ENCODE measurements at regions not wholly inside any gene's neighbourhood (a gene's known extent, or its start where the extent isn't known, plus 50 kb on each side); places are given as distances from the start of the nearest gene placed in this dataset.
"Not testable (repeated sequence)": the region's sequence is repeated elsewhere in the genome, so short reads cannot be mapped to it uniquely, and the experiment has no call there.

DNA sequence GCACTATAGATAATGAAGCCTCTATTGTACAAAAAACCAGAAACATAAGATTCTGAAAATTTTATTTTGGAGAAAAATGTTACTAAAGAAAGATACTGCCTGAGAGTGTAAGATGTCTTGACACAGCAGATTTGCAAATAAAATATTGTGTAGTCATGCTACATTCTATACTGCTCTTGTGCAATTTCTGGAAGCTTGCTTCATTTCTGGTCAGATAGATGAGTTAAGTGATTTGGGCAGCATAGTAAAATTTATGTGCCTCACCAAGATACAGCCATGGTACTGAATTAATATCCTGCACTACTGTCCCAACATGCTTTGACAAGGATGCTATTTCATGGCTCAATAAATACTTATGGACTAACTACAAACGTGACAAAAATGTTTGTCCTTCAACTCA lies 55.1 kb upstream of the STARD13 start:
- DNase-seq (ENCODE audit: insufficient read length, low spot score) (no peak), FAIRE-seq (no peak)

- FAIRE-seq, result no peak
- DNase-seq (ENCODE audit: insufficient read length, low spot score), result no peak
Measured at GRCh38 chr13:33341861-33342452, 56.4 kb upstream of the STARD13 start.

DNA sequence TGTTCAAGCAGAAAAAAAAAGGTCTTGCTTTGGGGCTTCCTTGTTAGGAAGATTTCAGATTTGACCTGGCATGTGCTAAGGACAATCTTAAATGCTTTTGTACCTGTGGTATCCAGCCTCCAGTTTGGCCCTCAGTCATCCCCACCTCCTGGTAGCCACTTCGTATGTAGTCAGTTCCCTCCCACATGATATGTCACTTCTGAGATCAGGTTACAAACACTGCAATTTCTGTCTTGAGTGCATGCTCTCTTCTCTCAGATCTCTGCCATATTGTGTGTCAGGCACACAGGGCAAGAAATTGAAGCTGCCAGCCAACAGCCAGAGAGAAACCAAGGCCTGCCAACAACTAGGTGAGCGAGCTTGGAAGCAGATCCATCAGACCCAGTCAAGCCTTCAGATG lies 60.3 kb upstream of the STARD13 start:
- FAIRE-seq (no peak), DNase-seq (ENCODE audit: insufficient read length, low spot score) (no peak)

GRCh38 chr13:33347861-33348260 lies 62.3 kb upstream of the STARD13 start:
- no peak for FAIRE-seq
- no peak for DNase-seq (ENCODE audit: insufficient read length, low spot score)

- DNase-seq (ENCODE audit: insufficient read length, low spot score) (no peak), FAIRE-seq (no peak)
Measured at GRCh38 chr13:33348366-33348765, 62.8 kb upstream of the STARD13 start.

GRCh38 chr13:33349288-33349985 lies 63.9 kb upstream of the STARD13 start:
- DNase-seq (ENCODE audit: insufficient read length, low spot score) (no peak), FAIRE-seq (no peak)

DNA sequence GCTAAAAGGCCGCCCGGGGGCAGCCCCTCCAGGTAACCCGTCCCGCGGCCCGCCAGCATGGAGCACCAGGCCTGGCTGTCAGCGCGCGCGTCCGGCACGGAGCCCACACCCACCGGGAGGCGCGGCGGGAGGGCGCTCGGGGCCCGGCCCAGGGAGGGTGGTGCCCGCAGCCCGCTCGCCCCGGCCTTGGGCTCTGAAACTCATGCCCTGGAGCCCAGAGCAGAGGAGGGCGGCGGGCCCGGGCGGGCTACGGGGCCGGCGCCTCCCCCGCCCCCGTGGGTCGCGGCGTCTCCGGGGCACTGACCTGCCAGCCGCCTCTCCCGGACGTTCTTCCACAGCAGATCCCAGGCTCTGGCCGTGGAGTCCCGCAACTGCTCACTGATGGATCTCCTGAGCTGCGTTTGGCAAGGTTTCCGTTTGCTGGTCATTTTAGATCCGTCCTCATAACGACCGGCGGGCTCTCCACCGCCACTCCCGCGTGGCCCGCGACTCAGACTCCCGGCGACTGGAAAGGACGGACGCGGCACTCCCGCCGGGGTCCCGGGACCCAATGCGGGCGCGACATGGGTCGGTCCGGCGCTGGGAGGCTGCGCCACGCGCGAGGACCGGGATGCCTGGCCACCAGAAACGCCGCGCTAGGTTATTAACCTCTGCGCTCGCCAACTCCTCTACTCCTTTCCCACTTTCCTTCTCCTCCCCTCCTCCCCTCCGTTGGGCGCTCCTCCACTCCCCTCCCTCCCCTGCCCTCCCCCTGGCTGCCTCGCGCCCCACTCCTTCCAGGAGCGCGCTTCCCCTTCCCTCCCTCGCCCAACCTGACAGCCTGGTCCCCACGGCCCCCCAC lies 64.7 kb upstream of the STARD13 start:
- FAIRE-seq (no peak), DNase-seq (ENCODE audit: insufficient read length, low spot score) (no peak)

- FAIRE-seq, result no peak
- DNase-seq (ENCODE audit: insufficient read length, low spot score), result no peak
Measured at GRCh38 chr13:33351319-33351718, 65.8 kb upstream of the STARD13 start.

- DNase-seq (ENCODE audit: insufficient read length, low spot score) (no peak), FAIRE-seq (no peak)
Measured at GRCh38 chr13:33352041-33352440, 66.5 kb upstream of the STARD13 start.

DNA sequence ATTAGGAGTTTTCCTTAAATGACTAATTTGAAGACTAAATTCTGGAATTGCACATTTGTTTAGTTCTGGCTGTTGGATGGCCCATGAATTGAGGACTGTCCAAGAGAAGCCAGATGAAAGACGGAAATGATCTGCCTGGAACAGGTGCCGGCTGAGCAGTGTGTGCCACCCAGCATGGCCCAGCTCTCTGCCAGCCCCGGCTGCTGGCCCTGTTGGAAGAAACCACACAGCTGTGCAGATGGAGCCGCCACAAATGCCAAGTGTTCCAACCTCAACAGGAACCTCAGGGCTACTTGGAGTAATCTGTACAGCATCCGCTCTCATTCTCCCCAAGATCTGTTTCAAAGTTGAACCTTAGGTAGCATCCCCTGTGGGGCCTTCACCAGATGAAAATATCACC lies 67.0 kb upstream of the STARD13 start:
- no peak for DNase-seq (ENCODE audit: insufficient read length, low spot score)

GRCh38 chr13:33353210-33353609 lies 67.7 kb upstream of the STARD13 start:
- FAIRE-seq (no peak), DNase-seq (ENCODE audit: insufficient read length, low spot score) (no peak)

More for the DNA sequence above, 67.0 kb upstream of the STARD13 start:
- no peak for FAIRE-seq

DNA sequence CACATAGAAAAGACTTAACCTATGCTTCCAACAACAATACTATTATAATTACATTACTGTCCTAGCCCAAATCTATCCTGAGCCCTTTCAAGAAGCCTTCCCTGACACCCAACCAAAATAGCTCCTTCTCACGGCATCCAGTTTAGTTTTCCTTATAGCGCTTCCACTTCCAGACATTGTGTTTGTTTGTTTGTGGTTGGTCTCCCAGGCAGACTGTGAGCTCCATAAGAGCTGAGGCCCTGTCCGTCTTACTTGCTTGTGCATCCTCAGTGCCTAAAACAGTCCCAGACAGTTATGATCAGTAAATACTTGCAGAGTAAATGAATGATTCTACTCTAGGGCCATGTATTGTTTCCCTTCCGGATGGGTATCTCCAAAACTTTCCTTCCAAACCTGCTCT lies 68.1 kb upstream of the STARD13 start:
- DNase-seq (ENCODE audit: insufficient read length, low spot score) (no peak), FAIRE-seq (no peak)

GRCh38 chr13:33355201-33355895 lies 69.8 kb upstream of the STARD13 start:
- DNase-seq (ENCODE audit: insufficient read length, low spot score) (no peak), FAIRE-seq (no peak)

GRCh38 chr13:33358076-33358475 lies 72.5 kb upstream of the STARD13 start:
- not testable (repeated sequence) for FAIRE-seq; DNase-seq (ENCODE audit: insufficient read length, low spot score)

GRCh38 chr13:33362986-33363727 lies 77.6 kb upstream of the STARD13 start:
- FAIRE-seq, result no peak
- no peak for DNase-seq (ENCODE audit: insufficient read length, low spot score)

DNA sequence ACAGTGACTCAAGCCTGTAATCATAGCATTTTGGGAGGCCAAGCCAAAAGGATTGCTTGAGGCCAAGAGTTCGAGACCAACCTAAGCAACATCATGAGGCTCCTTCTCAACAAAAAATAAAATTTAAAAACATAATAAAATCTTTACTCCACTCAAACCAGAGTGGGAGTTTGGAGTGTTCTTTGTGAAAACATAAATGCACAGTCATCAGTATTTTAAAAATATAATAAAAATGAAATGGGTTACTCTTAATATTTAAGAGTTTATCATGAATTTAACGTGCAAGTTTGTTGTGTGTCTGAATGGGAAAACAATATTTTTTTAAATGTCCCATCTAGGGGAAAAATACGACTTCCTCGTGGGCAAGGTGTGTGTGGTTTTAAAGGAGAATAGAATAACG lies 78.6 kb upstream of the STARD13 start:
- no peak for DNase-seq (ENCODE audit: insufficient read length, low spot score)
- FAIRE-seq, result no peak

DNA sequence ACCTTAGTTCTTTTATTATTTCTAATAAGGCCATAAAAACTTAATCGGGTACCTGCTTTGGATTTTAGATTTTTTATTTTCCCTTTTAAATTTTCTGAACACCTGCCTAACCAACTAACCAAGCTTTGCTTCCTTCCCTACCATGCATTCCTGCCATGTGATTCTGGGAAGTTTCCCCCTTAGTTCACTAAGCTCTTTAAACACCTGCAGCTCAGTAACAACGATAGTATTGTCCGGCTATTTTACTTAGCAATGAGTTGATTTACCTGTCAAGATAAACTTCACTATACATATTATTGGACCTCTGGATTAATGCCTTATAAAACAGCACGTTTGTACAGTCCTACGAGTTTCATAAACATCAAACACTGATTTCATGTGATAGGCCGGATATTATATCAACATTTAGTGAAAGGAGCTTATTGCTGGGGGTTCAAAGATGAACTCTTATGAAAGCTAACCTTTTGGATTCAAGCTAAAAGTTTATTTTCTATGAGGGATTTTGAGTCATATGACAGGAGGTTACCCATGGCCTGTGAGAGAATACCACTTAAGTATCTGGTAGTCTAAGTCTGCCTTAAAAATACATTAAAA lies 81.0 kb upstream of the STARD13 start:
- FAIRE-seq, result peak; percentile 59
- DNase-seq (ENCODE audit: insufficient read length, low spot score), result no peak

- DNase-seq (ENCODE audit: insufficient read length, low spot score) (no peak), FAIRE-seq (no peak)
Measured at GRCh38 chr13:33367171-33367895, 81.8 kb upstream of the STARD13 start.

GRCh38 chr13:33367926-33368325 lies 82.4 kb upstream of the STARD13 start:
- FAIRE-seq, result no peak
- DNase-seq (ENCODE audit: insufficient read length, low spot score), result no peak
